ENCODE measurements at regions not wholly inside any gene's neighbourhood (a gene's known extent, or its start where the extent isn't known, plus 50 kb on each side); places are given as distances from the start of the nearest gene placed in this dataset.
A peak's percentile ranks its signal among the peaks of the same experiment; 100 is the strongest.

- DNase-seq, result no peak
These were observed 181.2 kb upstream of the DMAC1 start for GRCh38 chr9:7980691-7981289.

GRCh38 chr9:7980041-7980440 is 180.5 kb upstream of the DMAC1 start:
- DNase-seq, result no peak

GRCh38 chr9:7979611-7980010 is 180.0 kb upstream of the DMAC1 start:
- no peak for DNase-seq

GRCh38 chr9:7977586-7977985 is 178.0 kb upstream of the DMAC1 start:
- no peak for DNase-seq

- DNase-seq, result no peak
These were observed 177.3 kb upstream of the DMAC1 start for GRCh38 chr9:7976856-7977255.

GRCh38 chr9:7976167-7976755 is 176.7 kb upstream of the DMAC1 start:
- DNase-seq, result peak; percentile 51

- DNase-seq, result no peak
These were observed 175.8 kb upstream of the DMAC1 start for GRCh38 chr9:7975336-7975735.

GRCh38 chr9:7974335-7974960 is 174.9 kb upstream of the DMAC1 start:
- peak; percentile 10 for DNase-seq

- no peak for DNase-seq
These were observed 173.5 kb upstream of the DMAC1 start for GRCh38 chr9:7973123-7973522.

GRCh38 chr9:7970681-7971330 is 171.2 kb upstream of the DMAC1 start:
- DNase-seq, result no peak

- DNase-seq, result no peak
These were observed 169.1 kb upstream of the DMAC1 start for GRCh38 chr9:7968687-7969086.

GRCh38 chr9:7967851-7968250 is 168.3 kb upstream of the DMAC1 start:
- no peak for DNase-seq

GRCh38 chr9:7967093-7967827 is 167.7 kb upstream of the DMAC1 start:
- no peak for DNase-seq

- no peak for DNase-seq
These were observed 165.5 kb upstream of the DMAC1 start for GRCh38 chr9:7965063-7965462.

GRCh38 chr9:7963026-7963425 is 163.4 kb upstream of the DMAC1 start:
- DNase-seq, result no peak

GRCh38 chr9:7961076-7961475 is 161.5 kb upstream of the DMAC1 start:
- no peak for DNase-seq

- no peak for DNase-seq
These were observed 160.9 kb upstream of the DMAC1 start for GRCh38 chr9:7960320-7961050.

- no peak for DNase-seq
These were observed 158.2 kb upstream of the DMAC1 start for GRCh38 chr9:7957803-7958202.

- no peak for DNase-seq
These were observed 148.0 kb upstream of the DMAC1 start for GRCh38 chr9:7947577-7947976.

GRCh38 chr9:7946458-7946857 is 146.9 kb upstream of the DMAC1 start:
- no peak for DNase-seq

- DNase-seq, result no peak
These were observed 145.0 kb upstream of the DMAC1 start for GRCh38 chr9:7944572-7944971.

- no peak for DNase-seq
These were observed 138.3 kb upstream of the DMAC1 start for GRCh38 chr9:7937761-7938491.
